ENCODE measurements at regions not wholly inside any gene's neighbourhood (a gene's known extent, or its start where the extent isn't known, plus 50 kb on each side); places are given as distances from the start of the nearest gene placed in this dataset.

GRCh38 chr21:15255261-15255660 lies 190.5 kb upstream of the NRIP1 start:
- Mint-ChIP-seq H3K27me3 (ENCODE audit: low read depth) (peaks cover 6% of the 10 kb centered on the region), H3K36me3 (ENCODE audit: insufficient read depth) (no peaks in the 10 kb centered on the region), H3K9me3 (no peaks in the 10 kb centered on the region), H3K4me1 (ENCODE audit: low read depth) (no peaks in the 10 kb centered on the region), H3K4me3 (no peak overlapping the region)
- no peak for DNase-seq
- ATAC-seq = no peak

- Mint-ChIP-seq H3K36me3 (ENCODE audit: insufficient read depth) (no peaks in the 10 kb centered on the region), H3K27me3 (ENCODE audit: low read depth) (peaks cover 6% of the 10 kb centered on the region), H3K4me3 (no peak overlapping the region), H3K4me1 (ENCODE audit: low read depth) (no peaks in the 10 kb centered on the region), H3K9me3 (no peaks in the 10 kb centered on the region)
- ATAC-seq (no peak), DNase-seq (no peak)
Observed at GRCh38 chr21:15255763-15256162, 191.0 kb upstream of the NRIP1 start.

- Mint-ChIP-seq H3K36me3 (ENCODE audit: insufficient read depth) (peaks cover 1% of the 10 kb centered on the region), H3K4me3 (no peak overlapping the region), H3K27me3 (ENCODE audit: low read depth) (peaks cover 1% of the 10 kb centered on the region), H3K9me3 (no peaks in the 10 kb centered on the region), H3K4me1 (ENCODE audit: low read depth) (no peaks in the 10 kb centered on the region)
- ATAC-seq = no peak
- DNase-seq = no peak
Observed at GRCh38 chr21:15256996-15257395, 192.2 kb upstream of the NRIP1 start.

GRCh38 chr21:15257646-15258045 lies 192.8 kb upstream of the NRIP1 start:
- no peaks in the 10 kb centered on the region for H3K4me1 Mint-ChIP-seq (ENCODE audit: low read depth)
- H3K27me3 Mint-ChIP-seq (ENCODE audit: low read depth) = no peaks in the 10 kb centered on the region
- H3K36me3 Mint-ChIP-seq (ENCODE audit: insufficient read depth) = peaks cover 1% of the 10 kb centered on the region
- H3K4me3 Mint-ChIP-seq = no peak overlapping the region
- no peak for ATAC-seq
- H3K9me3 Mint-ChIP-seq = no peaks in the 10 kb centered on the region
- DNase-seq = no peak

- Mint-ChIP-seq H3K4me3 (no peak overlapping the region), H3K27me3 (ENCODE audit: low read depth) (no peaks in the 10 kb centered on the region), H3K9me3 (no peaks in the 10 kb centered on the region), H3K4me1 (ENCODE audit: low read depth) (no peaks in the 10 kb centered on the region), H3K36me3 (ENCODE audit: insufficient read depth) (peaks cover 1% of the 10 kb centered on the region)
- ATAC-seq = no peak
- no peak for DNase-seq
Observed at GRCh38 chr21:15259824-15260223, 195.0 kb upstream of the NRIP1 start.

- H3K36me3 Mint-ChIP-seq (ENCODE audit: insufficient read depth) = peaks cover 1% of the 10 kb centered on the region
- H3K27me3 Mint-ChIP-seq (ENCODE audit: low read depth) = peaks cover 4% of the 10 kb centered on the region
- no peak overlapping the region for H3K4me3 Mint-ChIP-seq
- ATAC-seq = no peak
- H3K4me1 Mint-ChIP-seq (ENCODE audit: low read depth) = no peaks in the 10 kb centered on the region
- H3K9me3 Mint-ChIP-seq = no peaks in the 10 kb centered on the region
- DNase-seq = no peak
Observed at GRCh38 chr21:15260604-15261003, 195.8 kb upstream of the NRIP1 start.

GRCh38 chr21:15264084-15264665 lies 199.4 kb upstream of the NRIP1 start:
- no peak for DNase-seq
- ATAC-seq = no peak
- no peaks in the 10 kb centered on the region for H3K9me3 Mint-ChIP-seq
- H3K36me3 Mint-ChIP-seq (ENCODE audit: insufficient read depth) = peaks cover 1% of the 10 kb centered on the region
- peaks cover 4% of the 10 kb centered on the region for H3K27me3 Mint-ChIP-seq (ENCODE audit: low read depth)
- no peak overlapping the region for H3K4me3 Mint-ChIP-seq
- no peaks in the 10 kb centered on the region for H3K4me1 Mint-ChIP-seq (ENCODE audit: low read depth)

GRCh38 chr21:15272171-15272570 lies 207.4 kb upstream of the NRIP1 start:
- H3K9me3 Mint-ChIP-seq = no peaks in the 10 kb centered on the region
- no peaks in the 10 kb centered on the region for H3K4me1 Mint-ChIP-seq (ENCODE audit: low read depth)
- DNase-seq (no peak), ATAC-seq (no peak)
- no peak overlapping the region for H3K4me3 Mint-ChIP-seq
- peaks cover 2% of the 10 kb centered on the region for H3K27me3 Mint-ChIP-seq (ENCODE audit: low read depth)
- no peaks in the 10 kb centered on the region for H3K36me3 Mint-ChIP-seq (ENCODE audit: insufficient read depth)

- Mint-ChIP-seq H3K9me3 (no peaks in the 10 kb centered on the region), H3K27me3 (ENCODE audit: low read depth) (peaks cover 2% of the 10 kb centered on the region), H3K4me1 (ENCODE audit: low read depth) (no peaks in the 10 kb centered on the region), H3K36me3 (ENCODE audit: insufficient read depth) (no peaks in the 10 kb centered on the region), H3K4me3 (no peak overlapping the region)
- ATAC-seq (no peak), DNase-seq (no peak)
Observed at GRCh38 chr21:15272591-15272990, 207.8 kb upstream of the NRIP1 start.

GRCh38 chr21:15273244-15273643 lies 208.4 kb upstream of the NRIP1 start:
- Mint-ChIP-seq H3K9me3 (no peaks in the 10 kb centered on the region), H3K4me1 (ENCODE audit: low read depth) (no peaks in the 10 kb centered on the region), H3K36me3 (ENCODE audit: insufficient read depth) (no peaks in the 10 kb centered on the region), H3K4me3 (no peak overlapping the region), H3K27me3 (ENCODE audit: low read depth) (peaks cover 2% of the 10 kb centered on the region)
- ATAC-seq = no peak
- DNase-seq = no peak

GRCh38 chr21:15274701-15275485 lies 210.1 kb upstream of the NRIP1 start:
- H3K4me1 Mint-ChIP-seq (ENCODE audit: low read depth) = no peaks in the 10 kb centered on the region
- no peaks in the 10 kb centered on the region for H3K9me3 Mint-ChIP-seq
- no peak for DNase-seq
- H3K4me3 Mint-ChIP-seq = no peak overlapping the region
- no peak for ATAC-seq
- H3K36me3 Mint-ChIP-seq (ENCODE audit: insufficient read depth) = no peaks in the 10 kb centered on the region
- peaks cover 2% of the 10 kb centered on the region for H3K27me3 Mint-ChIP-seq (ENCODE audit: low read depth)

- ATAC-seq (no peak), DNase-seq (no peak)
- Mint-ChIP-seq H3K4me3 (no peak overlapping the region), H3K36me3 (ENCODE audit: insufficient read depth) (no peaks in the 10 kb centered on the region), H3K4me1 (ENCODE audit: low read depth) (no peaks in the 10 kb centered on the region), H3K9me3 (no peaks in the 10 kb centered on the region), H3K27me3 (ENCODE audit: low read depth) (peaks cover under 1% of the 10 kb centered on the region)
Observed at GRCh38 chr21:15275615-15276235, 210.9 kb upstream of the NRIP1 start.

GRCh38 chr21:15276243-15276642 lies 211.4 kb upstream of the NRIP1 start:
- DNase-seq (no peak), ATAC-seq (no peak)
- H3K27me3 Mint-ChIP-seq (ENCODE audit: low read depth) = peaks cover 2% of the 10 kb centered on the region
- H3K4me3 Mint-ChIP-seq = no peak overlapping the region
- no peaks in the 10 kb centered on the region for H3K36me3 Mint-ChIP-seq (ENCODE audit: insufficient read depth)
- no peaks in the 10 kb centered on the region for H3K4me1 Mint-ChIP-seq (ENCODE audit: low read depth)
- H3K9me3 Mint-ChIP-seq = no peaks in the 10 kb centered on the region

GRCh38 chr21:15277466-15277865 lies 212.7 kb upstream of the NRIP1 start:
- Mint-ChIP-seq H3K27me3 (ENCODE audit: low read depth) (peaks cover 2% of the 10 kb centered on the region), H3K36me3 (ENCODE audit: insufficient read depth) (no peaks in the 10 kb centered on the region), H3K4me3 (no peak overlapping the region), H3K9me3 (no peaks in the 10 kb centered on the region), H3K4me1 (ENCODE audit: low read depth) (no peaks in the 10 kb centered on the region)
- ATAC-seq (no peak), DNase-seq (no peak)

GRCh38 chr21:15278279-15278678 lies 213.5 kb upstream of the NRIP1 start:
- H3K4me1 Mint-ChIP-seq (ENCODE audit: low read depth) = no peaks in the 10 kb centered on the region
- no peaks in the 10 kb centered on the region for H3K9me3 Mint-ChIP-seq
- no peak for DNase-seq
- H3K36me3 Mint-ChIP-seq (ENCODE audit: insufficient read depth) = no peaks in the 10 kb centered on the region
- no peak overlapping the region for H3K4me3 Mint-ChIP-seq
- H3K27me3 Mint-ChIP-seq (ENCODE audit: low read depth) = peaks cover 2% of the 10 kb centered on the region
- no peak for ATAC-seq

All from activated T-cell treated with anti-CD3 and anti-CD28 coated beads, Interleukin-2, amount 50 U/mL, for 4 hours (primary cell).